ENCODE measurements at regions not wholly inside any gene's neighbourhood (a gene's known extent, or its start where the extent isn't known, plus 50 kb on each side); places are given as distances from the start of the nearest gene placed in this dataset.
"Not testable (repeated sequence)": the region's sequence is repeated elsewhere in the genome, so short reads cannot be mapped to it uniquely, and the experiment has no call there.

DNA sequence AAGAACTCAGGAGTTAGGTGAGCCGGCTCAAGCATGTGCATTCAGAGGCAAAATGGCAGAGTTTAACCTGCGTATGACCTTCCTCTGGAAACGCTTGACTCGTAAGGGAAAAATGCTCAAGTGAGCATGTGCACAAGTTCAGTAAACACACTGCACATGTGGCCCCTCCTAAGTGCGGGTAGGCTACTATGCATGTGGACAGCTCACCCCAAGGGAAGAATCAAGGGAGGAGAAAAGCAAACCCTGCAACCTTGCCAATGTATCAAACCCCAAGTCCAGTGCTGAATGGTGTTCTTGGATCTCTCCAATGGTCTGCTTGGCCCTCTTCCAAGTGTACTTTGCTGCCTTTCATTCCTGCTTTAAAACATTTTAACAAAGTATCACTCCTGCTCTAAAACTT lies 407.1 kb downstream of the ADAM29 start:
- H3K27ac ChIP-seq (ENCODE audit: low read depth, low read length), result no peak overlapping the region
- H3K4me3 ChIP-seq (ENCODE audit: low read depth, low read length), result no peak overlapping the region
- no peaks in the 10 kb centered on the region for H3K36me3 ChIP-seq (ENCODE audit: control insufficient read depth, insufficient read depth, low read length)
- no peaks in the 10 kb centered on the region for H3K27me3 ChIP-seq (ENCODE audit: control insufficient read depth, insufficient read depth, low read length)
- H3K9me3 ChIP-seq (ENCODE audit: control insufficient read depth, insufficient read depth, low read depth, low read length), result no peaks in the 10 kb centered on the region
- H3K4me1 ChIP-seq (ENCODE audit: control insufficient read depth, insufficient read depth, low read length), result no peaks in the 10 kb centered on the region
- H3K9ac ChIP-seq (ENCODE audit: low read length), result no peak overlapping the region

DNA sequence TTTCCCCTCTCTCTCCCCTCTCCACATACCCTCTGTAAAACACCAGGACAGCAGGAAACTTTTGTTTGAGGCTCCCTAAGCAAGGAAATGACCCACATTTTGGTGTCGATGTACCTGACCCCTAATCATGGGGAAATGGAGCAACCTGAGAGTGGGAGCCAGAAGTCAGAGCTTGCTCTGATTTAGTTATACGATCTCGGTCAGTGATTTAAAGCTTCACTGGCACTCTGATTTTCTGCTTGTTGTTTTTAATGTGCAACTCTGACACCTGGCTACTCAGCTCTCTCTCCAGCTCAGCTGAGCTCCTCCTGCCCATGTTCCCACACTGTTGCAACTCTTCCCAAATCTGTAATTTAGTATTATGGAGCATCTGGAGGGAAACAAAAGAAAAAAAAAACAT lies 408.6 kb downstream of the ADAM29 start:
- Histone ChIP-seq H3K27ac (ENCODE audit: low read depth, low read length) (no peak overlapping the region), H3K4me3 (ENCODE audit: low read depth, low read length) (no peak overlapping the region), H3K9me3 (ENCODE audit: control insufficient read depth, insufficient read depth, low read depth, low read length) (no peaks in the 10 kb centered on the region), H3K4me1 (ENCODE audit: control insufficient read depth, insufficient read depth, low read length) (no peaks in the 10 kb centered on the region), H3K36me3 (ENCODE audit: control insufficient read depth, insufficient read depth, low read length) (no peaks in the 10 kb centered on the region), H3K9ac (ENCODE audit: low read length) (no peak overlapping the region), H3K27me3 (ENCODE audit: control insufficient read depth, insufficient read depth, low read length) (no peaks in the 10 kb centered on the region)

DNA sequence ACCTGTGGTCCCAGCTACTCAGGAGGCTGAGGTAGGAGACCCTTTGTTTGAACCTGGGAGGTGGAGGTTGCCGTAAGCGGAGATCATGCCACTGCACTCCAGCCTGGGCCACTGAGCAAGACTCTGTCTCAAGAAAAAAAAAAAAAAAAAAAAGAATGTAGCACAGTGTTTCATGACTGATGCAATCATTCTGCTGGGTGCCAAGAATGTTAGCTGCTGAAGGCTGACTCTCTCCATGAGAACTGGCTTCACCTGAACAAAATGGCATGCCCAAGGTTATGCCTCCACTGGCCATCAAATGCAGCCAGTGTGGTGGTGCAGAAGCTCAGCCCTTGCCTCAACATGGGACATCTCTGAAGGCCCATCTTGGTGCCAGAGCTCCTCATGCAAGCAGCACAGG lies 412.1 kb downstream of the ADAM29 start:
- Histone ChIP-seq H3K27ac (ENCODE audit: low read depth, low read length) (no peak overlapping the region), H3K4me3 (ENCODE audit: low read depth, low read length) (no peak overlapping the region), H3K4me1 (ENCODE audit: control insufficient read depth, insufficient read depth, low read length) (no peaks in the 10 kb centered on the region), H3K36me3 (ENCODE audit: control insufficient read depth, insufficient read depth, low read length) (no peaks in the 10 kb centered on the region), H3K9me3 (ENCODE audit: control insufficient read depth, insufficient read depth, low read depth, low read length) (no peaks in the 10 kb centered on the region), H3K27me3 (ENCODE audit: control insufficient read depth, insufficient read depth, low read length) (no peaks in the 10 kb centered on the region), H3K9ac (ENCODE audit: low read length) (no peak overlapping the region)

DNA sequence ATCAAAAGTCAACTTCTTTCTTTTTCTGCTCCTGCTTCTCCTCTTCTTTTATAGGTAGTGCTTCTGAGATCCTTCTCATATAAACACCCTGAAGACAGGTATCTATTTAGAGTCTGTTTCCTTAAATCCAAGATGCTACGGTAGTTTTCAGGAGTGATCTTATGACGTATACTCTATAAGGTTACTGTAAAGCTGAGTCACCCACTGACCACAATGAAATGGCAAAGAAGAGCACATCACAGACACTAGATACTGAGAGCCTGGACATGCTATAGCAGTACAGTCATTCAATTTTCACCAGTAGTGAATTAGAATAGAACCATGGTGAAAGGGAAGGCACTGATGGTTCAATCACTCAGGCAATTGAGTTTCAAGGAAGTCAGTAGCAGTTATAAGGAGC lies 412.5 kb downstream of the ADAM29 start:
- Histone ChIP-seq H3K27ac (ENCODE audit: low read depth, low read length) (no peak overlapping the region), H3K4me3 (ENCODE audit: low read depth, low read length) (no peak overlapping the region), H3K4me1 (ENCODE audit: control insufficient read depth, insufficient read depth, low read length) (no peaks in the 10 kb centered on the region), H3K9ac (ENCODE audit: low read length) (no peak overlapping the region), H3K27me3 (ENCODE audit: control insufficient read depth, insufficient read depth, low read length) (no peaks in the 10 kb centered on the region), H3K36me3 (ENCODE audit: control insufficient read depth, insufficient read depth, low read length) (no peaks in the 10 kb centered on the region), H3K9me3 (ENCODE audit: control insufficient read depth, insufficient read depth, low read depth, low read length) (no peaks in the 10 kb centered on the region)

DNA sequence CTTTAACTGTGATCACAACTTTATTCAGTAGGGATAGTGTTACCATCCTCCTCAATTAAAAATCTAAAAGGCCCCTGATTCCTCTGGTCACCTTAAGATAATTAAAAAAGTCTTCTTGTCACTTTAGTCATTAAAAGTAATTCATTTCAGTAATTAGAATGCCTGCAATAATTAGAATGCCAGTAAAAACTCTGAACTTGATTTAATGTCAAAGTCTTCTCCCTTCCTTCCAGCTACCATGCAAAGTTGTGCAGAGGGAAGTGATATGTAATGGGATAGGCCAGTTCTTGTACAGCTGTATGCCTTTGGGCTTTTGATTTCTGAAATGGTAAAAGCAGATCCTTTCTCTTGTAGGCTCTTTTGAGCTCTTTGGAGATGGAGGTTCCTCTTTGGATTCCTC lies 417.2 kb downstream of the ADAM29 start:
- no peaks in the 10 kb centered on the region for H3K4me1 ChIP-seq (ENCODE audit: control insufficient read depth, insufficient read depth, low read length)
- no peak overlapping the region for H3K4me3 ChIP-seq (ENCODE audit: low read depth, low read length)
- no peaks in the 10 kb centered on the region for H3K9me3 ChIP-seq (ENCODE audit: control insufficient read depth, insufficient read depth, low read depth, low read length)
- H3K9ac ChIP-seq (ENCODE audit: low read length), result no peak overlapping the region
- H3K27me3 ChIP-seq (ENCODE audit: control insufficient read depth, insufficient read depth, low read length), result no peaks in the 10 kb centered on the region
- H3K27ac ChIP-seq (ENCODE audit: low read depth, low read length), result no peak overlapping the region
- no peaks in the 10 kb centered on the region for H3K36me3 ChIP-seq (ENCODE audit: control insufficient read depth, insufficient read depth, low read length)

DNA sequence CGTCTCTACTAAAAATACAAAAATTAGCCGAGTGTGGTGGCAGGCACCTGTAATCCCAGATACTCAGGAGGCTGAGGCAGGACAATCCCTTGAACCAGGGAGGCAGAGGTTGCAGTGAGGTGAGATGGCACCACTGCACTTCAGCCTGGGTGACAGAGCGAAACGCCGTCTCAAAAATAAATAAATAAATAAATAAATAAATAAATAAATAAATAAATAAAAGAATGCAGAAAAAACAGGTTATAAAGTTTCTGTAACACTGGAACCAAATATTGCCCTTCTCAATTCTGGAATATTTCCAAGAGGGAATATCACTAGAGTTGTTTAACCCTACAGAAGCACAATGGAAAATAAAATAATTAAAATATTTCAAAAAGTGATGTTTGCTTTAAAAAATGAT lies 418.4 kb downstream of the ADAM29 start:
- H3K4me1 ChIP-seq (ENCODE audit: control insufficient read depth, insufficient read depth, low read length); H3K27ac ChIP-seq (ENCODE audit: low read depth, low read length); H3K4me3 ChIP-seq (ENCODE audit: low read depth, low read length); H3K27me3 ChIP-seq (ENCODE audit: control insufficient read depth, insufficient read depth, low read length); H3K9ac ChIP-seq (ENCODE audit: low read length); H3K36me3 ChIP-seq (ENCODE audit: control insufficient read depth, insufficient read depth, low read length); H3K9me3 ChIP-seq (ENCODE audit: control insufficient read depth, insufficient read depth, low read depth, low read length): not testable (repeated sequence)

DNA sequence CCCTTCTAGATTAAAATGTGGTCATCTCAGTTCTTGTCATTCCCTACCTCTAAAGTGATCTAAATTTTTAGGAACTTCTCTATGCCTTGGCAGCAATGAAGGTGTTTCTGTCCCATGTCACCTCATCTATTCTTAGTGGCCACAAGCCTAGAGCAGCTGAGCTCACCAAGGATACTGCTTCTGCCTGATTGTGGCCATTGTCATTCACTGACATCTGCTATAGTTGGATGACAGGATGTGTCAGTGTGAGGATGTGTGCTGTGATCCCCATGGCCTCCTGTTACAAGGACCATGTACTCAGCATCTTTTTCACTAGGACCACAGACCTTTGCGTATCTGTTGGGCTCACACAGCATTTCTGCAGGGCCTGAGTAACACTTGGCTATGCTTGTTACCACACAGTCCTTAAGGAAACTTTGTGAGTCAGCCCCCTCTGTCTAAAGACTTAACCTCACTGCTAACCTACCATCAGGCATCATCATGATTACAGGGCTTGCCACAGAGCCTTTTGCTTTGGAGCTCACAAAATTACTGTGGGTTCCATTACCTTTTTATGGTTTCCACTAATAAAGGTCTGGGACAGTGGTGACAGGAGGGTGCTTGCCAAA lies 421.0 kb downstream of the ADAM29 start:
- H3K4me1 ChIP-seq (ENCODE audit: control insufficient read depth, insufficient read depth, low read length), result no peaks in the 10 kb centered on the region
- H3K27me3 ChIP-seq (ENCODE audit: control insufficient read depth, insufficient read depth, low read length), result no peaks in the 10 kb centered on the region
- no peak overlapping the region for H3K4me3 ChIP-seq (ENCODE audit: low read depth, low read length)
- H3K27ac ChIP-seq (ENCODE audit: low read depth, low read length), result no peak overlapping the region
- H3K9ac ChIP-seq (ENCODE audit: low read length), result no peak overlapping the region
- H3K9me3 ChIP-seq (ENCODE audit: control insufficient read depth, insufficient read depth, low read depth, low read length), result peaks cover 6% of the 10 kb centered on the region; the same call in 1 of the 2 replicates
- H3K36me3 ChIP-seq (ENCODE audit: control insufficient read depth, insufficient read depth, low read length), result no peaks in the 10 kb centered on the region

DNA sequence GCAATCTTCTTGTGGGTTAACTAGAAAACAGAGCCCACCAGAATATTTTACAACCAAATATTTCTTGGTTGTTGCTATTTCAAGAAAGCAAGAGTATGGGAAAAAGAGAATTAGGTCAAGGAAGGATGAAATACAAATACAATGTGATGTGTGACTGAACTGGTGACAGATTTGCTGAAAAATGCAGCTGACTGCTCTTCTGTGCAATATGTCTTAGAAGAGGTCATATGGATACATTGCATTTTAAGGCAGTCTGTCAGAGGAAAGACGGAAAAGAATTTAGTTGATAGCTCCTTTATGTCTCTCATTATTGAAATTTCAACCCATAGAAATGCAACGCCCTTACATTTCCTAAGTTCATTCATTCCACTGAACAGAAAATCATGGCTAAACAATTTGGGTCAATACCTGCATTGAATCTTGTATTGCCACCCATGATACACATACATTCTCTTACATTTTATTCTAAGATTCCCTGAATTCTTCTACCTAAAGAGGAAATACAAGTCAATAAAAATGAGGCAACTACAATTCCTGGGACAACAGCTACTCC lies 423.1 kb downstream of the ADAM29 start:
- Histone ChIP-seq H3K27me3 (ENCODE audit: control insufficient read depth, insufficient read depth, low read length) (no peaks in the 10 kb centered on the region), H3K27ac (ENCODE audit: low read depth, low read length) (no peak overlapping the region), H3K9me3 (ENCODE audit: control insufficient read depth, insufficient read depth, low read depth, low read length) (peaks cover 6% of the 10 kb centered on the region; the same call in 1 of the 2 replicates), H3K4me3 (ENCODE audit: low read depth, low read length) (no peak overlapping the region), H3K9ac (ENCODE audit: low read length) (no peak overlapping the region), H3K36me3 (ENCODE audit: control insufficient read depth, insufficient read depth, low read length) (no peaks in the 10 kb centered on the region), H3K4me1 (ENCODE audit: control insufficient read depth, insufficient read depth, low read length) (no peaks in the 10 kb centered on the region)

DNA sequence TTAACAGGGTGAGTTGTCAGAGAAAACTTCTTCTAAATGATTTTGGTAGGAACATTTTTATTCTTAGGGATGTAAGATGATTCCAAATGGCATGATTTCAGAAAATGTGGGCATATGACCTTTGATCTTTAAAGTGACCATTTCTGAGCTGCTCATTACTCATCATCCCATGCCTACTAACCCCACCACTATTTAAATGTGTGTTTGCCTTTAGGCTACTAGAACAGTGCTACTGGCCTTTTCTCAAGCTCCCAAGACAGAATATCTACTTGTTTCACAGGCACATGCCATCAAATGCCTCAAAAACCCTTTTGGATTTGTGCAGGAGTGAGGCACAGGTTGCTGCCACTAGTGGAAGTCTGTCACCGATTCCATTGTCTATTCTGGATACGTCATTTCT lies 428.2 kb downstream of the ADAM29 start:
- H3K27ac ChIP-seq (ENCODE audit: low read depth, low read length), result no peak overlapping the region
- no peaks in the 10 kb centered on the region for H3K27me3 ChIP-seq (ENCODE audit: control insufficient read depth, insufficient read depth, low read length)
- no peaks in the 10 kb centered on the region for H3K36me3 ChIP-seq (ENCODE audit: control insufficient read depth, insufficient read depth, low read length)
- H3K4me1 ChIP-seq (ENCODE audit: control insufficient read depth, insufficient read depth, low read length), result no peaks in the 10 kb centered on the region
- H3K9me3 ChIP-seq (ENCODE audit: control insufficient read depth, insufficient read depth, low read depth, low read length), result peaks cover 6% of the 10 kb centered on the region; the same call in 1 of the 2 replicates
- no peak overlapping the region for H3K9ac ChIP-seq (ENCODE audit: low read length)
- H3K4me3 ChIP-seq (ENCODE audit: low read depth, low read length), result no peak overlapping the region

DNA sequence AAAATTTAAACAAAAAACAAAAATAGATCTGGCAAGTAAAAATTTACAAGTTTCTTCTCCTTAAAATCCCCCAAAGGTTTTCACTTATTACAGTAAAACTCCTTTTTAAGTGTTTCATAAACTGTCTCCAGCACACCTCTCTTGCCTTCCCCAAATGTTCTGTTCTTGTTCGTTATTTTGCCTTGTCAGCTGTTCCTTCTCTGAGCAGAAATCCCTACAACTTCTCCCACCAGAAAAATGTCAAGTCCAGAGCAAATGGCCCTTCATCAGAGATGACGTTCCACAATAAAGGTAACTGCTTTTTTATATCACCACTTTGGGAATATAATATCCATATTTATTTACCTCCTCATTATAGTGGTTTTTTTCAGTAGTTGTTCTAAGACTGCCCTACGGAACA lies 432.1 kb downstream of the ADAM29 start:
- no peaks in the 10 kb centered on the region for H3K36me3 ChIP-seq (ENCODE audit: control insufficient read depth, insufficient read depth, low read length)
- H3K4me3 ChIP-seq (ENCODE audit: low read depth, low read length), result no peak overlapping the region
- no peaks in the 10 kb centered on the region for H3K9me3 ChIP-seq (ENCODE audit: control insufficient read depth, insufficient read depth, low read depth, low read length)
- H3K9ac ChIP-seq (ENCODE audit: low read length), result no peak overlapping the region
- H3K27me3 ChIP-seq (ENCODE audit: control insufficient read depth, insufficient read depth, low read length), result no peaks in the 10 kb centered on the region
- no peaks in the 10 kb centered on the region for H3K4me1 ChIP-seq (ENCODE audit: control insufficient read depth, insufficient read depth, low read length)
- no peak overlapping the region for H3K27ac ChIP-seq (ENCODE audit: low read depth, low read length)

DNA sequence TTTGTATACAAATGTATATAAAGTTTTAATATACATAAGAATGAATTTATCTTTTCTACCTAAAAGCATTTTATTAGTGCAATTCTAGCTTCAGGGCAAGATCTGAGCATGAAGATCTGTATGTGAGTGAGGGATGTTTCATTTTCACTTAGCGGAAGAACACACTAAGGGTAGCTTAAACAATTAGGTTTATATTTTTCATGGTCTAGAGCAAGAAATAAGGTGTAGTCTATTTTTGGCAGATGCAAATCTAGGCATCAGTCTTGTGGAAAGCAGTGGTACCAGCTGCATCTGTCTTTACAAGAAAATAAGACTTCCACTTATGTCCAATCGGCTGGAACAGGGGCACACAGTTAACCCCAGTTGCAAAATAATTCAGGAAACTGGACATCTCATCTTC lies 433.3 kb downstream of the ADAM29 start:
- Histone ChIP-seq H3K4me1 (ENCODE audit: control insufficient read depth, insufficient read depth, low read length) (no peaks in the 10 kb centered on the region), H3K36me3 (ENCODE audit: control insufficient read depth, insufficient read depth, low read length) (no peaks in the 10 kb centered on the region), H3K27ac (ENCODE audit: low read depth, low read length) (no peak overlapping the region), H3K4me3 (ENCODE audit: low read depth, low read length) (no peak overlapping the region), H3K9me3 (ENCODE audit: control insufficient read depth, insufficient read depth, low read depth, low read length) (no peaks in the 10 kb centered on the region), H3K27me3 (ENCODE audit: control insufficient read depth, insufficient read depth, low read length) (no peaks in the 10 kb centered on the region), H3K9ac (ENCODE audit: low read length) (no peak overlapping the region)

DNA sequence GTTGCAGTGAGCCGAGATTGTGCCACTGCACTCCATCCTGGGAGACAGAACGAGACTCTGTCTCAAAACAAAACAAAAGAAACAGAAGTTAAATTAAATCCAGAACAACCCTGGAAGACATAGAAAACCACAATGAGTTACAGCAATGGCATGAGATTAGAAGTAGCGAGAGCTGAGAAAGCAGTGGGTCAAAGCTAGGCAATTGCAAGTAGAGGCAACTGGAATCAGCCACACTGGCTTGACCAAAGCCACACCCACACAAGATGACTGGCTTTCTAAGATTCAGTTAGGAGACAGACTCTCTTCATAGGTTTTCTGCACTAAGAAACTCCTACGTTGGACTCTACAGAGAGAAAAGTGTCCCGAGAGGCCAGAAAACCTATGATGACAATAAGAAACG lies 443.0 kb downstream of the GPM6A start:
- Histone ChIP-seq H3K4me1 (ENCODE audit: control insufficient read depth, insufficient read depth, low read length) (no peaks in the 10 kb centered on the region), H3K27me3 (ENCODE audit: control insufficient read depth, insufficient read depth, low read length) (no peaks in the 10 kb centered on the region), H3K36me3 (ENCODE audit: control insufficient read depth, insufficient read depth, low read length) (no peaks in the 10 kb centered on the region), H3K4me3 (ENCODE audit: low read depth, low read length) (no peak overlapping the region), H3K27ac (ENCODE audit: low read depth, low read length) (no peak overlapping the region), H3K9ac (ENCODE audit: low read length) (no peak overlapping the region), H3K9me3 (ENCODE audit: control insufficient read depth, insufficient read depth, low read depth, low read length) (no peaks in the 10 kb centered on the region)

Data from HUES6 (cell line).